SU-DHL-6 (cell line): ENCODE measurements at regions not wholly inside any gene's neighbourhood (a gene's known extent, or its start where the extent isn't known, plus 50 kb on each side); places are given as distances from the start of the nearest gene placed in this dataset.

Experiments
- EZH2phosphoT487 ChIP-seq: fragments of 200-600 bp; sonication (generic), shearing (Covaris generic); conservative IDR thresholded peaks from 2 replicates; pipeline ENCODE4 v1.6.1; 2018; ENCODE audit warnings: mild to moderate bottlenecking, antibody characterized with exemption, low read length, moderate library complexity, mixed read lengths
- TF ChIP-seq, protein P1 (sequence below): fragments of 200-600 bp; sonication (generic); IDR thresholded peaks from one replicate; pipeline ENCODE4 v1.5.1; 2017; ENCODE audit warnings: antibody characterized with exemption, mild to moderate bottlenecking, low read length, moderate library complexity; ENCODE audit not compliant: insufficient read depth, poor library complexity, severe bottlenecking

DNA sequence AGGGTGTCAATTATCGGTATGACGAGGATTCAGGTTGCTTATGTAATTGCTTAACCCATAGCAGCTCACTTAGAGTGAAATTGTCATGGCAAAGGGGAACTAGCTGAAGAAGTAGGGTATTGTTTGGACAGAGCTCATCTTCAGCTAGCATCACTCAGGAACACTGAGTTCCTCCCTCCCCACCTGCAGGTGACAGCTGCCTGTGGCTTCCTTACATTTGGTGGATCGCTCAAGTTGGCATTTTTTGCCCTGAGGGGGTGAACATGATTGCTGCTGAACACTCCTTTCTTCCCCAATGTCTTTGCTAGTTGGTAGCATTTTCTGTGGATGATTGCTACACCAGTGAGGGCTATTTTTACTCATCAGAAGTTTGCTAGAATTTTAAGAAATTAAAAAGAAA lies 86.7 kb upstream of the THUMPD2 start:
- TF ChIP-seq, protein P1, sequence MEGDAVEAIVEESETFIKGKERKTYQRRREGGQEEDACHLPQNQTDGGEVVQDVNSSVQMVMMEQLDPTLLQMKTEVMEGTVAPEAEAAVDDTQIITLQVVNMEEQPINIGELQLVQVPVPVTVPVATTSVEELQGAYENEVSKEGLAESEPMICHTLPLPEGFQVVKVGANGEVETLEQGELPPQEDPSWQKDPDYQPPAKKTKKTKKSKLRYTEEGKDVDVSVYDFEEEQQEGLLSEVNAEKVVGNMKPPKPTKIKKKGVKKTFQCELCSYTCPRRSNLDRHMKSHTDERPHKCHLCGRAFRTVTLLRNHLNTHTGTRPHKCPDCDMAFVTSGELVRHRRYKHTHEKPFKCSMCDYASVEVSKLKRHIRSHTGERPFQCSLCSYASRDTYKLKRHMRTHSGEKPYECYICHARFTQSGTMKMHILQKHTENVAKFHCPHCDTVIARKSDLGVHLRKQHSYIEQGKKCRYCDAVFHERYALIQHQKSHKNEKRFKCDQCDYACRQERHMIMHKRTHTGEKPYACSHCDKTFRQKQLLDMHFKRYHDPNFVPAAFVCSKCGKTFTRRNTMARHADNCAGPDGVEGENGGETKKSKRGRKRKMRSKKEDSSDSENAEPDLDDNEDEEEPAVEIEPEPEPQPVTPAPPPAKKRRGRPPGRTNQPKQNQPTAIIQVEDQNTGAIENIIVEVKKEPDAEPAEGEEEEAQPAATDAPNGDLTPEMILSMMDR, result no peak
- no peak for TF ChIP-seq EZH2phosphoT487
